ENCODE measurements at regions not wholly inside any gene's neighbourhood (a gene's known extent, or its start where the extent isn't known, plus 50 kb on each side); places are given as distances from the start of the nearest gene placed in this dataset.

DNA sequence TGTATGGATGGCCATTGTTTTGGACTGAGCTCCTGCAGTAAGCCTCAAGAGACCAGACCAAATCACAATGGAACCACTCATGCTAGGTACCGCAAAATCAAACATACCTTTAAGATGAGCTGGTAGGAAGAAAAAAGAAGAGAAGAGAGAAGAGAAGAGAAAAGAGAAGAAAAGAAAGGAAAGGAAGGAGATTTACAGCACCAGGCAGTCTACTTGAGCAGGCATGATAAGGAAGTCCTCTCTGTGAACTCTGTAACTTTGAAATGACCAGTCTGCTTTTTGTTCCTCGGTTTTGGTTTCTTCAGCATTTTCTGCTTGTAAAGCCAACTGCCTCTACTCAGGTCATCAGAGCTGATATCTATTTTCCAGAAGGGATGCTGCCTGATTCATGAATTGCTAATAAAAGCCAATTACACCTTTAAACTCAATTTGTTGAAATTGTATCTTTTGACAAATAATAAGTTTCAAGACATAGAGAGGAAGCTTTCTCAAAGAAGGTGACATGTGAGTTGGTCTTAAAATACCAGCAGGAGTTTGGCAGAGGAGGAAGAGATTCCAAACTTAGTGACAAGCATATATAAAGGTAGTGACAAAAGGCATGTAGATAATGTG is 134.3 kb downstream of the UNC5CL start:
- no peak overlapping the region for H3K4me3 Mint-ChIP-seq
- no peaks in the 10 kb centered on the region for H3K4me1 Mint-ChIP-seq
- H3K36me3 Mint-ChIP-seq, result no peaks in the 10 kb centered on the region
- ATAC-seq, result no peak
- no peak for DNase-seq (ENCODE audit: low spot score in 2 of 2)
- no peak overlapping the region for H3K27ac Mint-ChIP-seq
- no peaks in the 10 kb centered on the region for H3K9me3 Mint-ChIP-seq

DNA sequence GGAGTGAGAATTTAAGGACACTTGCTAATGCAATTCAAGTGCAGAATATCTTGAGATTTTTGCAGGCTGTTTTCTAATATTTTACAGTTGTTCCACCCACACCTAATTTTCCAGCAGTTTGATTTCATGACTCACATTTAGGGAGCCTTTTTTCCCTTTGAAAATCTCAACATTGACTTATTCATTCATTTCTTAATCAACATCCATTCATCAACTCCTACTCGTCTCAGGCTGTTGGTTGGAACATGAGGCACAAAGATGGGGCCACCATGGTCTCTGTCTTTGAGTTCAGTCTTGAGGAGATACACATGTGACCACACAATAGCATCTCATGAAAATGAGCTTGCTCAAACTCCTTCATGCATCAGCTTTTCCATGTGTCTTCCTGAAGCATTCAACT is 135.6 kb downstream of the UNC5CL start:
- no peaks in the 10 kb centered on the region for H3K36me3 Mint-ChIP-seq
- H3K4me3 Mint-ChIP-seq, result no peak overlapping the region
- DNase-seq (ENCODE audit: low spot score in 2 of 2) (no peak), ATAC-seq (no peak)
- no peaks in the 10 kb centered on the region for H3K9me3 Mint-ChIP-seq
- H3K27ac Mint-ChIP-seq, result no peak overlapping the region
- no peaks in the 10 kb centered on the region for H3K4me1 Mint-ChIP-seq

DNA sequence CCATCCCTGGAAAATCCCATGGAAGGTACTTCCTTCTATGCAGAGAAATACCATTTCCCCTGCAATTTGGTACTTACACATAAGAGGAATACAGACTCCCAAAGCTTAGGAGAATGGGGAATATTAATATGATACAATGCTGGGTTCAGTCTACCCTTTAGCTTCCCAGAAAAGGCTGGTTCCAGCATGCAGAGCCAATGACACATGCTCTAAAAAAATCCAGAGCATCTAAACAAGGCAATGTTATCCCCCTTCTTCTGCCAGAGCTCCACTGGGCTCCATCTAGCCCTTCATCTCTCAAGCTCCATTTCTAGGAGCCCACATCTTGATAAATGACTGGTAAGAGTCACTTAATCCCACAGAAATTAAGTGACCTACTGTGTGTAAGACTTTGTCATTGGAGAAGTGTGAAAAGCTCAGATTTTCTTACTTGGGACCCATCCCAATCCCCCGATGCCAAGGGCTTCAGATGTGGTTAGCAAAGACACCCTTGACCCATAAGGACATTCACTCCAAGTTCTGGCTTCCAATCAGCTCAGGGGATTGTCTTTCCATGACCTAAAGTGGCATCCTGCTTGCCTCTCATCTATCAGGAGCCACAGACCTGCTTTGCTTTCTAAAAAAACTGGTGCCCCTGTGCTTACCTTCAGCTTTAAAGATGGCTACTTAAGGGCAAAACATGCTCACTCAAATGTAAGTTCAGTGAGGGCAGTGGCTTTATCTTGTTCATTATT is 137.5 kb downstream of the UNC5CL start:
- ATAC-seq, result no peak

DNA sequence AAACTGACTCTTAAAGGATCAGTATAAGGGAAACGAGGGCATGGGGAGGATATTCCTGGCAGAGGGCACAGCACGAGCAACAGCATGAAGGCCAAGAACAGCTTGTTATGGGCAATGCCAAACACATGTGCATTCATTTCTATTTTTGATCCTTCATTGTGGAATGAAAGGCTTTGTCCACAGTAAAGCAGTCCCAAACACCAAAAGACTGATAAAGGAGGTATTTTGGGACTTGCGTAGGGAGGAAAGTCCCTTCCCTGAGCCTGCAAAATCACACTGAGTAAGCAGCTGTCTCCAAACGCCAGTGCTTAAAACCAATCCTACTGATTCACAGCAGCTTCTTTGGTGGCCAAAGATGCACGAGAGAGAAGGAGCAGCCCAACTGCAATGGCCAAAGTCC is 138.2 kb downstream of the UNC5CL start:
- no peaks in the 10 kb centered on the region for H3K36me3 Mint-ChIP-seq
- no peak overlapping the region for H3K4me3 Mint-ChIP-seq
- H3K4me1 Mint-ChIP-seq, result no peaks in the 10 kb centered on the region
- H3K27ac Mint-ChIP-seq, result no peak overlapping the region
- no peaks in the 10 kb centered on the region for H3K9me3 Mint-ChIP-seq
- DNase-seq (ENCODE audit: low spot score in 2 of 2), result no peak
- no peak for ATAC-seq

More for the DNA sequence above, 137.5 kb downstream of the UNC5CL start:
- Mint-ChIP-seq H3K36me3 (no peaks in the 10 kb centered on the region), H3K9me3 (no peaks in the 10 kb centered on the region), H3K4me1 (no peaks in the 10 kb centered on the region), H3K4me3 (no peak overlapping the region), H3K27ac (no peak overlapping the region)
- DNase-seq (ENCODE audit: low spot score in 2 of 2), result no peak

DNA sequence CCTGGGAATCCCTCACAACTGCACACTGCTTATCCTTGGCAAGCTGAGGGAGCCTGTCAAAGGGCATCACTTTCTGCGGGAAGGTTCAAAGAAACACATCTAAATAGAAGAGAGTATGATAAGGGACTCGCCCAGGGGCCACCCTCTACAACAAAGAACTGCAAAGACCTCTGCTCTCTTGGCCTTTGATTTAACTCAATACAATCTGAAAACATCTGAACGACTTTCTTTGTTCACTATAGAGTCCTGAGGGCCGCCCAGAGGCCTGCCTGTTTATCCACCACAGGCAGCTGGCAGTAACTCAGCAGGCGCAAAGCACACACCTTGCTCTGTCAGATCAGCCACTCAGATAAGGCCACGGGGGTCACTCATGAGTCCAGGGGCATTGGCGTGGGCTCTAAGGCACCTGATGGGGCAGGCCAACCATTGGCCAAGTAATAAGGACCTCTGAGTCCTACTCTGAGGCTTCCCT is 139.3 kb downstream of the UNC5CL start:
- no peak for DNase-seq (ENCODE audit: low spot score in 2 of 2)
- no peaks in the 10 kb centered on the region for H3K4me1 Mint-ChIP-seq
- no peak overlapping the region for H3K27ac Mint-ChIP-seq
- ATAC-seq, result no peak
- H3K4me3 Mint-ChIP-seq, result no peak overlapping the region
- H3K36me3 Mint-ChIP-seq, result no peaks in the 10 kb centered on the region
- H3K9me3 Mint-ChIP-seq, result no peaks in the 10 kb centered on the region

- Mint-ChIP-seq H3K4me1 (no peaks in the 10 kb centered on the region), H3K27ac (no peak overlapping the region), H3K9me3 (no peaks in the 10 kb centered on the region), H3K4me3 (no peak overlapping the region), H3K36me3 (no peaks in the 10 kb centered on the region)
- no peak for ATAC-seq
- DNase-seq (ENCODE audit: low spot score in 2 of 2), result no peak
Measured at GRCh38 chr6:40898073-40898472, 140.9 kb downstream of the UNC5CL start.

DNA sequence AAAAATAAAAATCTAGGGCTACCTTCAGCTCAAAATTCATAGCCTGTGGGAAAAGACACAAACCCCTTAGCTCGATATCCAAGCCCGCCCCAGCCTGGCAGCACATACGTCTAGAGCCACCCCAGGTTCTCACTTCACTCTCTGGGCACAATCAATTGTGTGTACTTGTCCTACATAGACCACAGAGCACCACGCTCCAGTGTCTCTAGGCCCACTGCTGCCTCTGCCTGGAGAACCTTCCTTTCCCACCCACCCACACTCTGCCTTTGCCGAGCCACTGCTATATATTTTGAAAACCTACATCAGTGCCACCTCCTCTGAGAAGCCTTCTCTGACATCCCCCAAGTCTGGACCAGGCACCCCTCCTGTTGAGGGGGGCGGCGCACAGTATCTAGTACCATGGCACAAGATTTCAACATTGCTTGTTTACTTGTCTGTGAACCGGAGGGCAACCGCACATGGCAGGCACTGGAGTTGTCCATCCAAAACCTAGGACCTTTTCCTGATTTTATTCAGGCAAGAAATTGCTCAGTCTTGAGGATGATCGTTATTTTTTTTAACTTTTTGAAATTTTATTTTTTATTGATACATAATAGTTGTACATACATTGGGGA is 141.5 kb downstream of the UNC5CL start:
- no peaks in the 10 kb centered on the region for H3K9me3 Mint-ChIP-seq
- H3K27ac Mint-ChIP-seq, result no peak overlapping the region
- no peaks in the 10 kb centered on the region for H3K4me1 Mint-ChIP-seq
- H3K36me3 Mint-ChIP-seq, result no peaks in the 10 kb centered on the region
- DNase-seq (ENCODE audit: low spot score in 2 of 2) (no peak), ATAC-seq (no peak)
- H3K4me3 Mint-ChIP-seq, result no peak overlapping the region

GRCh38 chr6:40896696-40897095 is 142.3 kb downstream of the UNC5CL start:
- no peaks in the 10 kb centered on the region for H3K9me3 Mint-ChIP-seq

GRCh38 chr6:40894962-40895799 is 143.8 kb downstream of the UNC5CL start:
- DNase-seq (ENCODE audit: low spot score in 2 of 2) (no peak), ATAC-seq (no peak)
- H3K4me3 Mint-ChIP-seq, result no peak overlapping the region
- H3K36me3 Mint-ChIP-seq, result no peaks in the 10 kb centered on the region
- no peak overlapping the region for H3K27ac Mint-ChIP-seq
- H3K4me1 Mint-ChIP-seq, result no peaks in the 10 kb centered on the region
- H3K9me3 Mint-ChIP-seq, result no peaks in the 10 kb centered on the region

More at GRCh38 chr6:40896696-40897095, 142.3 kb downstream of the UNC5CL start:
- Mint-ChIP-seq H3K4me1 (no peaks in the 10 kb centered on the region), H3K36me3 (no peaks in the 10 kb centered on the region), H3K4me3 (no peak overlapping the region), H3K27ac (no peak overlapping the region)
- no peak for ATAC-seq
- DNase-seq (ENCODE audit: low spot score in 2 of 2), result no peak

DNA sequence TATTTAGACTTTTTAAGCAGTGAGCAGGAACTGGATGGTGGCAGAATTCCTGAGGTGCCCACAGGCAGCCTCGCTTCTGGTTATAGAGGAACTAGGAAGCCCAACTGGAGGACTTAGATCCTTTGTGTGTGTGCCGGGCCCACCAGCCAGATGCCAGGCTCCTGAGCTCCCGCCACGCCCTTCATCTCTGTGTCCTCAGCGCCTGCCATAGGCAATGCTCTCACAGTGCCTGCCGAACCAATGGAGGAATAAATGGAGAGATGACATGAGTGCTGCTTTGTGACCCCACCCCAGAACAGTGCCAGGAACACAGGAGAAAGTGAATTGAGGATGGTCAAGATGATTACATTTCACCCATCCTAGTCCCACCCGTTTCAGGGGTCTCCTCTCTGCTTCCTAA is 146.0 kb downstream of the UNC5CL start:
- H3K4me3 Mint-ChIP-seq, result no peak overlapping the region
- no peak for ATAC-seq
- no peak overlapping the region for H3K27ac Mint-ChIP-seq
- no peak for DNase-seq (ENCODE audit: low spot score in 2 of 2)
- H3K36me3 Mint-ChIP-seq, result no peaks in the 10 kb centered on the region
- H3K9me3 Mint-ChIP-seq, result no peaks in the 10 kb centered on the region
- no peaks in the 10 kb centered on the region for H3K4me1 Mint-ChIP-seq

DNA sequence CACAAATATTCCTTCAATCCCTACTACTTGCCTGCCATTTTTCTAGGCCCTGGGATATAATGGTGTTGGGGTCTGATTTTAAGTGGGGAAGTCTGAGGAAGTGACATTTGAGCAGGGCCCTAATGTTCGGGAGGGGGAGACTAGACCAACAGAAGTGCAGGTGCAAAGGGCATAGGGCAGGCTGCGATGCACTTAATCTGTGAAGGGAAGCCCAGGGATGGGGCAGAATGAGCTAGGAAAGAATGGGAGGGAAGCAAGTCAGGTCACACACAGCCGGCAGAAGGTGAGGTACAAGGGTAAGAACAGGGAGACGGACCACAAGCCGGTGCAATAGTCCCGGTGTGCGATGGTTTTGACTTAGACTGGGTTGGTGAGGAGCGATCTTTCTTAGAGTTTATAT is 146.8 kb downstream of the UNC5CL start:
- no peaks in the 10 kb centered on the region for H3K36me3 Mint-ChIP-seq
- H3K4me1 Mint-ChIP-seq, result no peaks in the 10 kb centered on the region
- no peak for DNase-seq (ENCODE audit: low spot score in 2 of 2)
- no peak overlapping the region for H3K4me3 Mint-ChIP-seq
- H3K9me3 Mint-ChIP-seq, result no peaks in the 10 kb centered on the region
- ATAC-seq, result no peak
- no peak overlapping the region for H3K27ac Mint-ChIP-seq

- DNase-seq (ENCODE audit: low spot score in 2 of 2) (no peak), ATAC-seq (no peak)
- Mint-ChIP-seq H3K4me3 (no peak overlapping the region), H3K4me1 (no peaks in the 10 kb centered on the region), H3K9me3 (no peaks in the 10 kb centered on the region), H3K36me3 (no peaks in the 10 kb centered on the region), H3K27ac (no peak overlapping the region)
Measured at GRCh38 chr6:40891686-40892085, 147.3 kb downstream of the UNC5CL start.

- Mint-ChIP-seq H3K36me3 (no peaks in the 10 kb centered on the region), H3K9me3 (no peaks in the 10 kb centered on the region), H3K4me1 (no peaks in the 10 kb centered on the region), H3K27ac (no peak overlapping the region), H3K4me3 (no peak overlapping the region)
- no peak for DNase-seq (ENCODE audit: low spot score in 2 of 2)
- ATAC-seq, result no peak
Measured at GRCh38 chr6:40891131-40891530, 147.9 kb downstream of the UNC5CL start.

DNA sequence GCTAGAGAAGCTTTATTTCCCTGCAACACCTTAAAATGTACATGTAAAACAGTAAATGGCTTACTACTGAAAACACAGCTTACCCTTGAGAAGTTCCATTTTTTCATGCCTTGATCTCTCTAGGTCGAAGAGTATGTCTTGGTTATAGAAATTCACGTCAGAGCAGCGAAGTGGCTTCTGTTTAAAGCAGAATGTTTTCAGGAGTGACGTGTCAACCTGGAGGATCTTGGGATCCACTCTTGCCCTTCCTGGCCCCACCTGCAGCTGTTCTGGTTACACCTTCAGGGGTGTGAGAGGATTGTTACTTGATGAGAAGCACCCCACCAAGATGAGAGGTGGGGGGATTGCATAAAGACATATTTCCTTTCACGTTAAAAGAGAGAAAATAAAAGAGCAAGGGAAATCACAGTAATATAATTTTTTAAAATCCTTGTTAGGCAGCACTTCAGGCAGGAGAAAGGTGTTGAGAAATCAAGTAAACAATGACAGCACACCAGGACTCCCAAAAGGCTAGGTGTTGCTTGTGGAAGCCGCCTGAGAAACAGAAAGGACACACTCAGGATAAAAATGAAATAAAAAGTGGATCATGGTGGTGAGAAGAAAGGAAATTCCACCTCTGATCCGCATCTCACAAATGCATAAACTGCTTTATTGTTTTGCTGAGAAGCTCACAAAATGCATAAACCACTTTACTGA is 149.7 kb downstream of the UNC5CL start:
- no peaks in the 10 kb centered on the region for H3K36me3 Mint-ChIP-seq
- no peak overlapping the region for H3K4me3 Mint-ChIP-seq
- no peaks in the 10 kb centered on the region for H3K9me3 Mint-ChIP-seq
- no peak for DNase-seq (ENCODE audit: low spot score in 2 of 2)
- ATAC-seq, result no peak
- no peak overlapping the region for H3K27ac Mint-ChIP-seq
- no peaks in the 10 kb centered on the region for H3K4me1 Mint-ChIP-seq

GRCh38 chr6:40888456-40888990 is 150.5 kb downstream of the UNC5CL start:
- no peak for ATAC-seq
- no peak for DNase-seq (ENCODE audit: low spot score in 2 of 2)
- Mint-ChIP-seq H3K9me3 (no peaks in the 10 kb centered on the region), H3K36me3 (no peaks in the 10 kb centered on the region), H3K27ac (no peak overlapping the region), H3K4me3 (no peak overlapping the region), H3K4me1 (no peaks in the 10 kb centered on the region)

All from stimulated activated effector memory CD8-positive, alpha-beta T cell treated with anti-CD3 and anti-CD28 coated beads, Interleukin-12 subunit alpha, Interleukin-12 subunit beta, amount 100 ng/mL, for 72 hours (primary cell).